ENCODE measurements at regions not wholly inside any gene's neighbourhood (a gene's known extent, or its start where the extent isn't known, plus 50 kb on each side); places are given as distances from the start of the nearest gene placed in this dataset.

DNA sequence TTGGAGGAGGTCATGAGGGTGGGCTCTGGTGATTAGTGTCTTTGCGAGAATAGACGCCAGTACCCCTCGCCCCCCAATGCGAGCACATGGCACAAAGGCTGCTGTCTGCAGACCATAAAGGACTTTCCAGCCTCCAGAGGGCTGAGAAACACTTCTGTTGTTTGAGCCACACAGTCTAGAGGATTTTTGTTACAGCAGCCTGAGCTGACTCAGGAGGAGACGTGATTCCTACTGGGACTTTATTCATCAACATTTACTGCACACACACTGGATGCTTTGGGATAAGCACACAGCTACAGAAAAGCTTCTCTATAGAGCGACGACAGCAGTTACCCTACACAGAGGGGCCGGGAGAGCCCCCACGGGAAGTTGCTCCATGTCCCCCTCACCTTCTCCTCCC lies 345.0 kb downstream of the CTTN start:
- Histone ChIP-seq H3K27me3 (no peaks in the 10 kb centered on the region), H3K9ac (no peak overlapping the region), H3K27ac (no peak overlapping the region), H3K9me3 (no peaks in the 10 kb centered on the region), H3K4me3 (no peak overlapping the region), H4K20me1 (no peaks in the 10 kb centered on the region), H3K4me2 (no peak overlapping the region), H3K4me1 (peaks cover 35% of the 10 kb centered on the region), H3K36me3 (no peaks in the 10 kb centered on the region)
- no peak for TF ChIP-seq Cebpa-rat (IDR thresholded peaks at IDR 0.05)

DNA sequence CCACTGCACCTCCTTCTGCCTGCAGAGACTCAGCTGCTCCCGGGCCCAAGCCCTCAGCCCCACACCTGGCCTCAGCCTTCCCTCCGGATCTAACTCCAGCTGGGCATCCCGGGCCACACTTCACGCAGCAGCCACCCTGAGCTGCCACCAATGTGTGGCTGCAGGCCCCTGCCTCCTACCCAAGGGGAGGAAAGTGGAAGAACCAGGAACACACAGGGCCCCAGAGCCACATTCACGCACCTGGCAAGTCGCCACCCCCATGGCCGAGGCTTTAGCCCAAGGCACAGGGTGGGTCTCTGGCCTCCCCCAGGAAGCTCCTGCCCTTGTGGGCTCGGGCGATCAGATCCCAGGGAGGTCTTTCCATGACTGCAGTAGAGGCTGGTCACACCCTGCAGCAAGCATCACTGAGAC lies 345.6 kb downstream of the CTTN start:
- Histone ChIP-seq H3K27ac (no peak overlapping the region), H3K4me3 (no peak overlapping the region), H4K20me1 (no peaks in the 10 kb centered on the region), H3K4me2 (no peak overlapping the region), H3K4me1 (peaks cover 36% of the 10 kb centered on the region), H3K36me3 (no peaks in the 10 kb centered on the region), H3K27me3 (no peaks in the 10 kb centered on the region), H3K9me3 (peaks cover 1% of the 10 kb centered on the region; the same call in 1 of the 2 replicates), H3K9ac (no peak overlapping the region)
- no peak for TF ChIP-seq Cebpa-rat (IDR thresholded peaks at IDR 0.05)

DNA sequence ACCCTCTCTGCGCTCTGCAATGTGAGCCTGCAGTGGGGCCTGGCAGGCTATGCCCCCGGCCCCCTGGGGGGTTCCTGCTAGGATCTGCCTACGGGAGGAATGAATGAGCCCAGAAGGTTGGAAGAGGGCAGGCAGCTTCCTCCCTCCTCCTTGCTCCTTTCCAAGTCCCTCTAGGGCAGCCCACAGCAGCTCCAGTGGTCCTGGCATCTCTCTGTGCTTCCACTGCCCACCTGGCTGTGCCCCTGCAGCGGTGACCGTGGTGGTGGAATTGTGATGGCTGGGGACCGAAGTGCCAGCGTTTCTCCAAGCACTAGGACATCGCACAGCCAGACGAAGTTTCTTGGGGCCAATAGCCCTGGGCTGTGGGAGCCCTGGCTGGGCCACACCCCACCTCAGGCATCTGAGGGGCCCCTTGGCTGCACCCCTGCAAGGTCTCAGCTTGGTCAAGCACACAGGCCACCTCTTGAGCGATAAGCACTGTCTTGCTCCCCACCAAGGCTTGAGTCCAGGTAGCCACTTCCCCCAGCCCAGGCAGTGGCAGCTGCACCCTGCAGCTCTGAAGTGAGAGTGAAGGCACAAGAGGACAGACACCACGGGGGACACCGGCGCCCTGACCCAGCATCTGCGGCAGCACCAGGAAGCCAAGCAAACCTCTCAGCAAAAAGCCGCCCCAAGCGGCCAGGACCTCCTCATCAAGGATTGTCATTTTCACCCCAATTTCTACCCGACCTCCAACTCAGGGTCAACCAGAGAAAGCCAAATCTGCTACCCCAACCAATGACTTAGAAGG lies 346.3 kb downstream of the CTTN start:
- H3K27me3 ChIP-seq = no peaks in the 10 kb centered on the region

GRCh38 chr11:70745451-70745850 lies 347.1 kb downstream of the CTTN start:
- Histone ChIP-seq H3K27ac (no peak overlapping the region), H3K4me2 (no peak overlapping the region), H3K4me3 (no peak overlapping the region), H3K27me3 (no peaks in the 10 kb centered on the region; the same call in 1 of the 2 replicates), H3K9me3 (peaks cover 16% of the 10 kb centered on the region), H3K36me3 (no peaks in the 10 kb centered on the region), H3K4me1 (peaks cover 24% of the 10 kb centered on the region), H3K9ac (no peak overlapping the region), H4K20me1 (no peaks in the 10 kb centered on the region)
- TF ChIP-seq Cebpa-rat (IDR thresholded peaks at IDR 0.05) = no peak

More for the DNA sequence above, 346.3 kb downstream of the CTTN start:
- peaks cover 8% of the 10 kb centered on the region; the same call in 1 of the 2 replicates for H3K9me3 ChIP-seq
- no peak overlapping the region for H3K27ac ChIP-seq
- no peaks in the 10 kb centered on the region for H3K36me3 ChIP-seq
- H3K4me3 ChIP-seq = no peak overlapping the region
- H3K4me2 ChIP-seq = no peak overlapping the region
- peaks cover 32% of the 10 kb centered on the region for H3K4me1 ChIP-seq
- TF ChIP-seq Cebpa-rat (IDR thresholded peaks at IDR 0.05) = no peak
- H4K20me1 ChIP-seq = no peaks in the 10 kb centered on the region
- no peak overlapping the region for H3K9ac ChIP-seq

DNA sequence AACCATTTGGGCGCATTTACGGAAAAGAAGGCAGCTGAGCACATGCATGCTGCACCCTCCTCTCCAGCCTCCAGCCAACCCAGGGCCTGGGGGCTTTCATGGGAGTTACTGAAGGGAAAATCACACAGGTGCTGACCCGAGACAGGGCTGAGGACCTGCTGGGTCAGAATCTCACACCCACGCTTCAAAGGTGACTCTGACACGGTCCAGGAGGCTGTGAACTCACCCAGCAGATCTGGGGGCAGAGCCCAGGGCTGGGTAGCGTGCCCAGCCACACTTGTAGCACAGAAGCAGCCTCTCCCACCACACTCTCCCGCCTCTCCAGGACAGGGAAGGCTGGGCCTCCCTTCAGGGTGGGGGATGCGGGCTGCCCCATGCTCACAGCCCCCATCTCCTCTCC lies 347.6 kb downstream of the CTTN start:
- Histone ChIP-seq H3K27ac (no peak overlapping the region), H3K9ac (no peak overlapping the region), H4K20me1 (no peaks in the 10 kb centered on the region), H3K27me3 (no peaks in the 10 kb centered on the region; the same call in 1 of the 2 replicates), H3K4me2 (peak overlapping the region; percentile 18; the same call in 1 of the 2 replicates), H3K4me3 (no peak overlapping the region), H3K9me3 (peaks cover 21% of the 10 kb centered on the region), H3K36me3 (no peaks in the 10 kb centered on the region), H3K4me1 (peaks cover 19% of the 10 kb centered on the region)
- no peak for TF ChIP-seq Cebpa-rat (IDR thresholded peaks at IDR 0.05)

- Histone ChIP-seq H3K27me3 (no peaks in the 10 kb centered on the region; the same call in 1 of the 2 replicates), H4K20me1 (no peaks in the 10 kb centered on the region), H3K4me3 (no peak overlapping the region), H3K9ac (no peak overlapping the region), H3K27ac (no peak overlapping the region), H3K4me2 (peak overlapping the region; percentile 18; the same call in 1 of the 2 replicates), H3K36me3 (no peaks in the 10 kb centered on the region), H3K4me1 (peaks cover 15% of the 10 kb centered on the region), H3K9me3 (peaks cover 25% of the 10 kb centered on the region)
- TF ChIP-seq Cebpa-rat (IDR thresholded peaks at IDR 0.05) = no peak
Observed at GRCh38 chr11:70746351-70746750, 348.0 kb downstream of the CTTN start.

DNA sequence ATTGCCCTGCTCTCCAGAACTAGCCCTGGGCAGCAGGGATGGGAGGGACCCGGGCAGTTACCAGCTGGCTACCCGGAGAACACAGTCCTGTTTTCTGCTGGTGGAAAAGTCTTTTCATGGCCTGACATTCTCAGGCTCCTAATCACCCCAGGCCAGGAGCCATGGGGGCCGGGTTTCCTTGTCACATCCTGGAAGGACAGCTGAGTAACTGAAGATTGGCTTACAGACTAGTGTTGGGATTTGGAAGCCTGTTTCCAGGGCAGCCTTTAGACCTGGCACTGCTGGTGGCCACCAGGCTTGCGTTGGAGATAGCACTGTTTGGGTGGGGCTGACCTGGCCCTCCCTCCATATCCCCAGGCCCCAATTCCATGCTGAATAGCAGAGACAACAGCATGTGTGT lies 349.0 kb downstream of the CTTN start:
- Histone ChIP-seq H3K9ac (no peak overlapping the region), H3K27me3 (no peaks in the 10 kb centered on the region; the same call in 1 of the 2 replicates), H3K9me3 (peaks cover 26% of the 10 kb centered on the region), H3K36me3 (no peaks in the 10 kb centered on the region), H3K4me2 (no peak overlapping the region), H3K4me1 (peaks cover 14% of the 10 kb centered on the region; the same call in 1 of the 2 replicates), H3K27ac (no peak overlapping the region), H3K4me3 (no peak overlapping the region), H4K20me1 (no peaks in the 10 kb centered on the region)
- TF ChIP-seq Cebpa-rat (IDR thresholded peaks at IDR 0.05) = no peak

DNA sequence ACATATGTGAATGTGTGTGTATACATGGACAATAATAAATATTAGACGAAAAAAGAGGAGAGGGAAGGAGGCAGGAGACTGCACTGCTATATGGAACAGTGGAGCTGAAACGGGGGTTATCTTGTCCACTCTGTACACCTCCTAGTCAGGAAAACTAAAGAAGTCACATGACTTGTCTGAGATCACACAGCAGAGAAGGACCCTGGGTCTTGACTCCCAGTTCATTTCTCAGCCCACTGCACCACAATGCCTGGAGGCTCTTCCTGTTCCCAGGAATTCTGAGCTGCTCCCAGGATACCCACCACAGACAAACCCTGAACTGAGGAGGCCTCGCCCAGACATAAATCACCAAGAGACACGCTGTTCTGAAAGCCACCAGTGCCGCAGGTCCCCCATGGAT lies 349.6 kb downstream of the CTTN start:
- H3K4me3 ChIP-seq = no peak overlapping the region
- no peak for TF ChIP-seq Cebpa-rat (IDR thresholded peaks at IDR 0.05)
- H3K36me3 ChIP-seq = no peaks in the 10 kb centered on the region
- 0 out of 2 replicates have a peak overlapping the region, but pooled peaks have one; percentile 3 for H3K4me2 ChIP-seq
- H3K9me3 ChIP-seq = peaks cover 26% of the 10 kb centered on the region
- H3K9ac ChIP-seq = no peak overlapping the region
- H4K20me1 ChIP-seq = no peaks in the 10 kb centered on the region
- peaks cover 14% of the 10 kb centered on the region; the same call in 1 of the 2 replicates for H3K4me1 ChIP-seq
- no peak overlapping the region for H3K27ac ChIP-seq
- no peaks in the 10 kb centered on the region; the same call in 1 of the 2 replicates for H3K27me3 ChIP-seq

DNA sequence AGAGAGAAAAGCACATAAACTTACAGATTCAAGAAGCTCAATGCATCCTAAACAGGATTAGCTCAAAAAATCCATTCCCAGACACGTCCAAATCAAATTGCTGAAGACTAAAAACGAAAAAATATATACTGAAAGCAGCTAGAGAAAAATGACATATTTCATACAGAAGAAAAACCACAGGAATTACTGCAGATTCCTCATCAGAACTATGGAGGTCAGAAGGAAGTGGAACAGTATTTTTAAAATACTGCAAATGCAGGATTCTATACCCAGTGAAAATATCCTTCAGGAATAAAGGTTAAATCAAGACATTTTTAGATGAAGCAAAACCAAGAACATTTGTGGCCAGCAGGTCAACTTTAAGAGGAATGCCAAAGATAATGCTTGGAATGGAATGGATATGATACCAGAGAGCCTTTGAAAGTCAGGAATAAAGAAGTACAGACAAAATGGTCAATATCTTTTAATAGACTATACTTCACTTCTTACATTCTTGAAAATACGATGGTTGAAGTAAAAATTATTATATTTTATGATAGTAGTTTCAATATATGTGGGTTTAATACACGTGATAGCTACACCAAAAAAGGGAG lies 352.9 kb downstream of the CTTN start:
- no peak overlapping the region for H3K9ac ChIP-seq
- peaks cover 24% of the 10 kb centered on the region for H3K4me1 ChIP-seq
- H3K4me3 ChIP-seq = no peak overlapping the region
- H4K20me1 ChIP-seq = no peaks in the 10 kb centered on the region
- H3K36me3 ChIP-seq = no peaks in the 10 kb centered on the region
- peaks cover 26% of the 10 kb centered on the region for H3K9me3 ChIP-seq
- no peak overlapping the region for H3K27ac ChIP-seq
- TF ChIP-seq Cebpa-rat (IDR thresholded peaks at IDR 0.05) = no peak
- H3K4me2 ChIP-seq = no peak overlapping the region
- H3K27me3 ChIP-seq = peaks cover 5% of the 10 kb centered on the region

Measured in BLaER1 (cell line).